ENCODE measurements at regions not wholly inside any gene's neighbourhood (a gene's known extent, or its start where the extent isn't known, plus 50 kb on each side); places are given as distances from the start of the nearest gene placed in this dataset.

GRCh38 chr13:99143904-99144303, 56.8 kb upstream of the UBAC2 start:
- TF ChIP-seq CTCF (conservative IDR thresholded peaks at IDR 0.05 in 1 of 2, IDR thresholded peaks at IDR 0.05 in 1 of 2; ENCODE audit: low read depth in 1 of 2, low read length in 2 of 2) (no peak), EZH2 (IDR thresholded peaks at IDR 0.05; ENCODE audit: low read length, missing control alignments) (no peak)

Measured in fibroblast of lung (primary cell).